Natural killer cell (primary cell): ENCODE measurements at regions not wholly inside any gene's neighbourhood (a gene's known extent, or its start where the extent isn't known, plus 50 kb on each side); places are given as distances from the start of the nearest gene placed in this dataset.
A peak's percentile ranks its signal among the peaks of the same experiment; 100 is the strongest.

ENCODE experiments used
- ATAC-seq, 3 donors: fragments of 150-1000 bp in 2 of 3; fragments of 200-7000 bp in 1 of 3; cut with Tn5 transposase; 1 replicate in 1 of 3; 2 replicates in 2 of 3; pipeline ENCODE4 v1.10.0; 2021; ENCODE audit warnings: mild to moderate bottlenecking in 2 of 3, moderate library complexity in 2 of 3
- DNase-seq, 2 donors: peaks; one replicate each; pipeline versions ENCODE4 v3.0.0 to v3.0.0-alpha.2; 2013 to 2021; ENCODE audit warnings: mixed read lengths in 1 of 2
- H3K27ac ChIP-seq: one replicate; pipeline ENCODE4 v1.5.1; 2013; ENCODE audit warnings: mild to moderate bottlenecking, low read length
- H3K27me3 ChIP-seq: one replicate; pipeline ENCODE4 v1.6.1; 2013; ENCODE audit warnings: low read length; ENCODE audit not compliant: control insufficient read depth, insufficient read depth
- H3K36me3 ChIP-seq: one replicate; pipeline ENCODE4 v1.6.1; 2013; ENCODE audit warnings: low read length; ENCODE audit not compliant: control insufficient read depth, insufficient read depth
- H3K4me1 ChIP-seq: one replicate; pipeline ENCODE4 v1.6.1; 2013; ENCODE audit warnings: low read length; ENCODE audit not compliant: control insufficient read depth, insufficient read depth
- H3K4me3 ChIP-seq: one replicate; pipeline ENCODE4 v1.5.1; 2013; ENCODE audit warnings: low read length
- H3K9me3 ChIP-seq: one replicate; pipeline ENCODE4 v1.6.1; 2013; ENCODE audit warnings: low read length; ENCODE audit not compliant: control insufficient read depth, insufficient read depth
- H3K27ac Mint-ChIP-seq, 2 donors: one replicate each; pipeline ENCODE4 v1.8.0; 2022; ENCODE audit warnings: mild to moderate bottlenecking in 2 of 2, mixed read lengths in 2 of 2, moderate library complexity in 1 of 2
- H3K27me3 Mint-ChIP-seq, 2 donors: one replicate each; pipeline ENCODE4 v1.8.0; 2022; ENCODE audit warnings: low read depth in 2 of 2, mixed read lengths in 2 of 2
- H3K36me3 Mint-ChIP-seq: one replicate; pipeline ENCODE4 v1.8.0; 2022; ENCODE audit warnings: mixed read lengths
- H3K4me1 Mint-ChIP-seq, 2 donors: one replicate each; pipeline ENCODE4 v1.8.0; 2022; ENCODE audit warnings: mixed read lengths in 2 of 2
- H3K4me3 Mint-ChIP-seq: one replicate; pipeline ENCODE4 v1.8.0; 2022; ENCODE audit warnings: mild to moderate bottlenecking, moderate library complexity, mixed read lengths
- H3K9me3 Mint-ChIP-seq, 2 donors: one replicate each; pipeline ENCODE4 v1.8.0; 2022; ENCODE audit warnings: mixed read lengths in 2 of 2
- CTCF ChIP-seq: fragments of 200-600 bp; IDR thresholded peaks from one replicate; pipeline ENCODE4 v1.8.0; 2022; ENCODE audit warnings: antibody characterized with exemption
- WGBS: methylation state at CpG from one replicate; pipeline ENCODE4 v1.1.7; 2013; ENCODE audit warnings: missing lambda C conversion rate; ENCODE audit not compliant: insufficient coverage; 5-methylcytosine and 5-hydroxymethylcytosine counted together
- intact Hi-C: fragments of 100-400 bp; cut with micrococcal nuclease; formaldehyde crosslinking; loops from one replicate; pipeline ENCODE4 v1.14.2; 2022

- Mint-ChIP-seq H3K27ac (no peak overlapping the region), H3K27me3 (peaks cover 3 to 9% of the 10 kb centered on the region in 2 donors), H3K4me1 (peaks cover 0 to 19% of the 10 kb centered on the region in 2 donors), H3K36me3 (no peaks in the 10 kb centered on the region), H3K4me3 (no peak overlapping the region), H3K9me3 (no peaks in the 10 kb centered on the region)
- Histone ChIP-seq H3K9me3 (peaks cover 5% of the 10 kb centered on the region), H3K4me1 (no peaks in the 10 kb centered on the region), H3K27ac (no peak overlapping the region), H3K36me3 (no peaks in the 10 kb centered on the region), H3K4me3 (no peak overlapping the region), H3K27me3 (no peaks in the 10 kb centered on the region)
- DNase-seq: no peak
- WGBS: 97% methylated on average over 5 of the region's 5 CpGs
- TF ChIP-seq CTCF: no peak
- ATAC-seq: no peak
- intact Hi-C loops: no loop called here
Measured at GRCh38 chr1:181175955-181176354, 87.5 kb downstream of the IER5 start.

- Mint-ChIP-seq H3K27ac (no peak overlapping the region), H3K27me3 (peaks cover 8 to 15% of the 10 kb centered on the region in 2 donors), H3K36me3 (no peaks in the 10 kb centered on the region), H3K4me3 (no peak overlapping the region), H3K4me1 (peaks cover 0 to 15% of the 10 kb centered on the region in 2 donors), H3K9me3 (no peaks in the 10 kb centered on the region)
- Histone ChIP-seq H3K27ac (no peak overlapping the region), H3K4me1 (no peaks in the 10 kb centered on the region), H3K27me3 (no peaks in the 10 kb centered on the region), H3K9me3 (peaks cover 2% of the 10 kb centered on the region), H3K4me3 (no peak overlapping the region), H3K36me3 (no peaks in the 10 kb centered on the region)
- ATAC-seq (no peak), DNase-seq (no peak)
- no peak for TF ChIP-seq CTCF
- intact Hi-C loops: no loop called here
- 80% methylated on average over 9 of the region's 9 CpGs for WGBS
Measured at GRCh38 chr1:181178241-181178879, 89.9 kb downstream of the IER5 start.

- Mint-ChIP-seq H3K4me1 (peaks cover 0 to 4% of the 10 kb centered on the region in 2 donors), H3K4me3 (no peak overlapping the region), H3K27me3 (peaks cover 8 to 15% of the 10 kb centered on the region in 2 donors), H3K27ac (no peak overlapping the region), H3K9me3 (no peaks in the 10 kb centered on the region), H3K36me3 (no peaks in the 10 kb centered on the region)
- Histone ChIP-seq H3K4me3 (no peak overlapping the region), H3K27ac (no peak overlapping the region), H3K4me1 (no peaks in the 10 kb centered on the region), H3K9me3 (no peaks in the 10 kb centered on the region), H3K36me3 (no peaks in the 10 kb centered on the region), H3K27me3 (no peaks in the 10 kb centered on the region)
- TF ChIP-seq CTCF: no peak
- intact Hi-C loops: no loop called here
- DNase-seq (no peak), ATAC-seq (peak in 1 of 3 donors; percentile 13)
- 73% methylated on average over 9 of the region's 10 CpGs for WGBS
Measured at GRCh38 chr1:181179279-181179986, 90.9 kb downstream of the IER5 start.
